ENCODE measurements at regions not wholly inside any gene's neighbourhood (a gene's known extent, or its start where the extent isn't known, plus 50 kb on each side); places are given as distances from the start of the nearest gene placed in this dataset.

GRCh38 chr5:145544401-145544800 is 290.7 kb downstream of the PRELID2 start:
- POLR2A ChIA-PET = no interaction called here
- intact Hi-C loops (cut with micrococcal nuclease; ENCODE audit: unreplicated experiment) = no loop called here

DNA sequence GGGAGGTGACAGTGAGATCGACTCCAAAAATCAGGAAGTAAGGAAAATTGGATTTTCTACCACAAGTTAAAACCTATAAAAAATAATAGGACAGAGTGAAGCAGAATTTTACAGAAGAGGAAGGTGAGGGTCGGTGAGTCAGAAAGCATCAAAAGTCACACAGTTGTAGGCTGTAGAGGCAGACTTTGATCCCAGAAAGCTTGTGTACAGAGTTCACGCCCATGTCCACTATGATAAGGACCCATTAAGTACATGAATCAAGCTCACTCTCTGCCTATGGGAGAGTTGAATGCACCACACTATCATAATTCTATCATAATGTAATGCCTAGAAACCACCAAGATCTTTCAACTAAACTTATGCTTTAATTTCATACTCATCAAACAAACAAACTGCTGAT is 291.2 kb downstream of the PRELID2 start:
- in situ Hi-C loops (cut with HindIII; ENCODE audit: low pct_unique_long_range_greater_than_20kb, low sequenced_read_pairs) (no loop called here), intact Hi-C loops (cut with micrococcal nuclease; ENCODE audit: unreplicated experiment) (no loop called here)
- Histone ChIP-seq H3K27me3 (ENCODE audit: control insufficient read depth, insufficient read depth, low read length) (no peaks in the 10 kb centered on the region), H3K4me1 (ENCODE audit: control insufficient read depth, insufficient read depth, low read length) (no peaks in the 10 kb centered on the region), H3K27ac (ENCODE audit: low read length) (no peak overlapping the region), H3K4me3 (ENCODE audit: low read depth in 2 of 2, low read length in 2 of 2) (no peak overlapping the region), H3K9me3 (ENCODE audit: control insufficient read depth, insufficient read depth, low read depth, low read length) (no peaks in the 10 kb centered on the region), H3K36me3 (ENCODE audit: control insufficient read depth, insufficient read depth, low read length) (no peaks in the 10 kb centered on the region)
- DNase-seq (ENCODE audit: low read depth, low spot score) (no peak), ATAC-seq (no peak)
- BruUV-seq (replicated peaks) = no TSS peak
- CTCF ChIA-PET = no interaction called here
- TF ChIP-seq SIN3A (IDR thresholded peaks at IDR 0.05; ENCODE audit: borderline replicate concordance, insufficient read depth, low read depth, low read length) = no peak
- TF ChIP-seq TCF7L2 (IDR thresholded peaks at IDR 0.05; ENCODE audit: low read depth, low read length) = no peak
- TF ChIP-seq CTCF (IDR thresholded peaks at IDR 0.05) = no peak
- no peak for TF ChIP-seq POLR2AphosphoS5 (IDR thresholded peaks at IDR 0.05; ENCODE audit: low read depth, low read length)
- TF ChIP-seq, protein P1, sequence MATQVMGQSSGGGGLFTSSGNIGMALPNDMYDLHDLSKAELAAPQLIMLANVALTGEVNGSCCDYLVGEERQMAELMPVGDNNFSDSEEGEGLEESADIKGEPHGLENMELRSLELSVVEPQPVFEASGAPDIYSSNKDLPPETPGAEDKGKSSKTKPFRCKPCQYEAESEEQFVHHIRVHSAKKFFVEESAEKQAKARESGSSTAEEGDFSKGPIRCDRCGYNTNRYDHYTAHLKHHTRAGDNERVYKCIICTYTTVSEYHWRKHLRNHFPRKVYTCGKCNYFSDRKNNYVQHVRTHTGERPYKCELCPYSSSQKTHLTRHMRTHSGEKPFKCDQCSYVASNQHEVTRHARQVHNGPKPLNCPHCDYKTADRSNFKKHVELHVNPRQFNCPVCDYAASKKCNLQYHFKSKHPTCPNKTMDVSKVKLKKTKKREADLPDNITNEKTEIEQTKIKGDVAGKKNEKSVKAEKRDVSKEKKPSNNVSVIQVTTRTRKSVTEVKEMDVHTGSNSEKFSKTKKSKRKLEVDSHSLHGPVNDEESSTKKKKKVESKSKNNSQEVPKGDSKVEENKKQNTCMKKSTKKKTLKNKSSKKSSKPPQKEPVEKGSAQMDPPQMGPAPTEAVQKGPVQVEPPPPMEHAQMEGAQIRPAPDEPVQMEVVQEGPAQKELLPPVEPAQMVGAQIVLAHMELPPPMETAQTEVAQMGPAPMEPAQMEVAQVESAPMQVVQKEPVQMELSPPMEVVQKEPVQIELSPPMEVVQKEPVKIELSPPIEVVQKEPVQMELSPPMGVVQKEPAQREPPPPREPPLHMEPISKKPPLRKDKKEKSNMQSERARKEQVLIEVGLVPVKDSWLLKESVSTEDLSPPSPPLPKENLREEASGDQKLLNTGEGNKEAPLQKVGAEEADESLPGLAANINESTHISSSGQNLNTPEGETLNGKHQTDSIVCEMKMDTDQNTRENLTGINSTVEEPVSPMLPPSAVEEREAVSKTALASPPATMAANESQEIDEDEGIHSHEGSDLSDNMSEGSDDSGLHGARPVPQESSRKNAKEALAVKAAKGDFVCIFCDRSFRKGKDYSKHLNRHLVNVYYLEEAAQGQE (IDR thresholded peaks at IDR 0.05; ENCODE audit: insufficient read depth in 1 of 2, low read depth in 2 of 2, low read length in 1 of 2) = no peak
- POLR2A ChIA-PET = no interaction called here

More at GRCh38 chr5:145544401-145544800, 290.7 kb downstream of the PRELID2 start:
- no peaks in the 10 kb centered on the region for H3K27me3 ChIP-seq (ENCODE audit: control insufficient read depth, insufficient read depth, low read length)
- CTCF ChIA-PET = no interaction called here
- no TSS peak for BruUV-seq (replicated peaks)
- H3K4me1 ChIP-seq (ENCODE audit: control insufficient read depth, insufficient read depth, low read length) = no peaks in the 10 kb centered on the region
- H3K9me3 ChIP-seq (ENCODE audit: control insufficient read depth, insufficient read depth, low read depth, low read length) = no peaks in the 10 kb centered on the region
- no peaks in the 10 kb centered on the region for H3K36me3 ChIP-seq (ENCODE audit: control insufficient read depth, insufficient read depth, low read length)
- H3K27ac ChIP-seq (ENCODE audit: low read length) = no peak overlapping the region
- TF ChIP-seq CTCF (IDR thresholded peaks at IDR 0.05) (no peak), POLR2AphosphoS5 (IDR thresholded peaks at IDR 0.05; ENCODE audit: low read depth, low read length) (no peak), TCF7L2 (IDR thresholded peaks at IDR 0.05; ENCODE audit: low read depth, low read length) (no peak), SIN3A (IDR thresholded peaks at IDR 0.05; ENCODE audit: borderline replicate concordance, insufficient read depth, low read depth, low read length) (no peak)
- TF ChIP-seq, protein P1 (IDR thresholded peaks at IDR 0.05; ENCODE audit: insufficient read depth in 1 of 2, low read depth in 2 of 2, low read length in 1 of 2) = no peak
- DNase-seq (ENCODE audit: low read depth, low spot score) = no peak
- in situ Hi-C loops (cut with HindIII; ENCODE audit: low pct_unique_long_range_greater_than_20kb, low sequenced_read_pairs) = no loop called here
- no peak overlapping the region for H3K4me3 ChIP-seq (ENCODE audit: low read depth in 2 of 2, low read length in 2 of 2)
- ATAC-seq = no peak
